GM23338 (cell line): ENCODE measurements at regions not wholly inside any gene's neighbourhood (a gene's known extent, or its start where the extent isn't known, plus 50 kb on each side); places are given as distances from the start of the nearest gene placed in this dataset.

Experiments used
- ATAC-seq: fragments of 200-7000 bp; cut with Tn5 transposase; 3 replicates; pipeline ENCODE4 v1.9.1; 2020
- DNase-seq: peaks from one replicate; pipeline ENCODE4 v3.0.0-alpha.2; 2015; ENCODE audit warnings: low spot score
- H2AFZ ChIP-seq: fragments of 200-600 bp; sonication (generic); 2 replicates; pipeline ENCODE4 v1.8.0; 2016; ENCODE audit warnings: antibody characterized with exemption, mild to moderate bottlenecking, moderate library complexity
- H3F3A ChIP-seq: fragments of 200-600 bp; sonication (generic); replicated peaks from 2 replicates; pipeline ENCODE4 v1.8.0; 2017; ENCODE audit warnings: antibody characterized with exemption, mixed run types, low read depth
- H3K27ac ChIP-seq: fragments of 200-600 bp; sonication (generic); 2 replicates; pipeline ENCODE4 v1.6.1; 2016; ENCODE audit warnings: low read depth
- H3K27me3 ChIP-seq: fragments of 200-600 bp; sonication (generic); 2 replicates; pipeline ENCODE4 v1.8.0; 2016; ENCODE audit warnings: mild to moderate bottlenecking, mixed run types, moderate library complexity; ENCODE audit not compliant: insufficient read depth
- H3K36me3 ChIP-seq: fragments of 200-600 bp; sonication (generic); 2 replicates; pipeline ENCODE4 v1.8.0; 2016; ENCODE audit warnings: mild to moderate bottlenecking; ENCODE audit not compliant: insufficient read depth
- H3K4me1 ChIP-seq: fragments of 200-600 bp; sonication (generic); 2 replicates; pipeline ENCODE4 v1.8.0; 2016; ENCODE audit warnings: mild to moderate bottlenecking, moderate library complexity; ENCODE audit not compliant: insufficient read depth
- H3K4me2 ChIP-seq: fragments of 200-600 bp; sonication (generic); 2 replicates; pipeline ENCODE4 v1.7.1; 2017; ENCODE audit warnings: mixed run types
- H3K4me3 ChIP-seq: fragments of 200-600 bp; sonication (generic); 2 replicates; pipeline ENCODE4 v1.6.1; 2016; ENCODE audit warnings: mixed run types
- H3K79me2 ChIP-seq: fragments of 200-600 bp; sonication (generic); replicated peaks from 2 replicates; pipeline ENCODE4 v1.8.0; 2017; ENCODE audit warnings: mild to moderate bottlenecking; ENCODE audit not compliant: insufficient read depth
- H3K9me2 ChIP-seq: fragments of 200-600 bp; sonication (generic); 2 replicates; pipeline ENCODE4 v1.8.0; 2017; ENCODE audit not compliant: insufficient read depth
- H4K20me1 ChIP-seq: fragments of 200-600 bp; sonication (generic); replicated peaks from 2 replicates; pipeline ENCODE4 v1.8.0; 2017; ENCODE audit warnings: mild to moderate bottlenecking; ENCODE audit not compliant: insufficient read depth
- H3K27ac Mint-ChIP-seq: 2 replicates; pipeline ENCODE4 v1.8.0; 2020; ENCODE audit warnings: inconsistent platforms, mild to moderate bottlenecking, moderate library complexity, mixed read lengths
- H3K27me3 Mint-ChIP-seq: 3 replicates; pipeline ENCODE4 v1.8.0; 2022; ENCODE audit warnings: low read depth, mild to moderate bottlenecking, moderate library complexity, mixed read lengths, inconsistent platforms; ENCODE audit not compliant: insufficient read depth, poor library complexity
- H3K36me3 Mint-ChIP-seq: 3 replicates; pipeline ENCODE4 v1.8.0; 2021; ENCODE audit warnings: low read depth, mild to moderate bottlenecking, inconsistent platforms, moderate library complexity, mixed read lengths
- H3K4me1 Mint-ChIP-seq: 3 replicates; pipeline ENCODE4 v1.8.0; 2020; ENCODE audit warnings: mild to moderate bottlenecking, inconsistent platforms, mixed read lengths
- H3K4me3 Mint-ChIP-seq: 3 replicates; pipeline ENCODE4 v1.8.0; 2021; ENCODE audit warnings: moderate library complexity, mild to moderate bottlenecking, inconsistent platforms, mixed read lengths
- H3K9me3 Mint-ChIP-seq: 3 replicates; pipeline ENCODE4 v1.8.0; 2020; ENCODE audit warnings: moderate library complexity, mild to moderate bottlenecking, inconsistent platforms, mixed read lengths
- CREB1 ChIP-seq: fragments of 250-450 bp; sonication (Bioruptor Pico); IDR thresholded peaks from 2 replicates; pipeline ENCODE4 v1.5.0; 2020; ENCODE audit warnings: low read depth, mild to moderate bottlenecking, moderate library complexity
- ETS1 ChIP-seq: IDR thresholded peaks from 2 replicates; pipeline ENCODE4 v1.6.1; 2016; ENCODE audit warnings: antibody characterized with exemption
- EZH2 ChIP-seq: fragments of 200-600 bp; sonication (generic); IDR thresholded peaks from one replicate; pipeline ENCODE4 v1.8.0; 2017; ENCODE audit warnings: antibody characterized with exemption, mild to moderate bottlenecking, low read depth; ENCODE audit not compliant: unreplicated experiment
- EZH2phosphoT487 ChIP-seq: fragments of 200-600 bp; sonication (generic); IDR thresholded peaks from one replicate; pipeline ENCODE4 v1.8.1; 2018; ENCODE audit warnings: antibody characterized with exemption; ENCODE audit not compliant: unreplicated experiment
- JUNB ChIP-seq: IDR thresholded peaks from one replicate; pipeline ENCODE4 v1.6.1; 2016; ENCODE audit warnings: antibody characterized with exemption; ENCODE audit not compliant: unreplicated experiment
- NANOG ChIP-seq: IDR thresholded peaks from 2 replicates; pipeline ENCODE4 v1.6.1; 2016; ENCODE audit warnings: antibody characterized with exemption, borderline replicate concordance
- REST ChIP-seq: IDR thresholded peaks from one replicate; pipeline ENCODE4 v1.6.1; 2018; ENCODE audit warnings: antibody characterized with exemption; ENCODE audit not compliant: unreplicated experiment
- ZNF114 ChIP-seq: fragments of 250-450 bp; sonication (Bioruptor Pico); IDR thresholded peaks from 2 replicates; pipeline ENCODE4 v1.5.0; 2020; ENCODE audit warnings: mild to moderate bottlenecking, moderate library complexity
- ZNF331 ChIP-seq: fragments of 250-450 bp; sonication (Bioruptor Pico); IDR thresholded peaks from 2 replicates; pipeline ENCODE4 v1.5.0; 2020; ENCODE audit warnings: low read depth, mild to moderate bottlenecking, moderate library complexity
- ZNF462 ChIP-seq: fragments of 250-450 bp; sonication (Bioruptor Pico); IDR thresholded peaks from 2 replicates; pipeline ENCODE4 v1.5.0; 2020; ENCODE audit warnings: mild to moderate bottlenecking, moderate library complexity

- no peaks in the 10 kb centered on the region for H3K36me3 ChIP-seq
- Mint-ChIP-seq H3K9me3 (no peaks in the 10 kb centered on the region; the same call in 2 of the 3 replicates), H3K27me3 (peaks cover 3% of the 10 kb centered on the region), H3K27ac (no peak overlapping the region), H3K4me3 (no peak overlapping the region), H3K4me1 (no peaks in the 10 kb centered on the region), H3K36me3 (no peaks in the 10 kb centered on the region)
- H3K4me3 ChIP-seq, result no peak overlapping the region
- H3K4me2 ChIP-seq, result no peak overlapping the region
- H3K27ac ChIP-seq, result no peak overlapping the region
- H4K20me1 ChIP-seq, result no peaks in the 10 kb centered on the region
- H3K79me2 ChIP-seq, result no peaks in the 10 kb centered on the region
- H2AFZ ChIP-seq, result no peak overlapping the region
- H3F3A ChIP-seq, result no peaks in the 10 kb centered on the region
- H3K4me1 ChIP-seq, result no peaks in the 10 kb centered on the region
- H3K9me2 ChIP-seq, result no peaks in the 10 kb centered on the region
- DNase-seq (no peak), ATAC-seq (no peak)
- no peak for TF ChIP-seq CREB1 (CRISPR knock-in tag)
- TF ChIP-seq JUNB, result no peak
- TF ChIP-seq ETS1, result no peak
- H3K27me3 ChIP-seq, result no peaks in the 10 kb centered on the region
Measured at GRCh38 chr6:139520321-139520768, 145.9 kb upstream of the CITED2 start.

GRCh38 chr6:139519571-139520031, 145.2 kb upstream of the CITED2 start:
- Mint-ChIP-seq H3K4me3 (no peak overlapping the region), H3K9me3 (no peaks in the 10 kb centered on the region; the same call in 2 of the 3 replicates), H3K27me3 (peaks cover 3% of the 10 kb centered on the region), H3K36me3 (no peaks in the 10 kb centered on the region), H3K27ac (no peak overlapping the region), H3K4me1 (no peaks in the 10 kb centered on the region; the same call in 2 of the 3 replicates)
- Histone ChIP-seq H3K36me3 (no peaks in the 10 kb centered on the region), H3K79me2 (no peaks in the 10 kb centered on the region), H3K27ac (no peak overlapping the region), H3K4me1 (no peaks in the 10 kb centered on the region), H3K4me3 (no peak overlapping the region), H2AFZ (no peak overlapping the region; the same call in 1 of the 2 replicates), H3K27me3 (no peaks in the 10 kb centered on the region), H3F3A (no peaks in the 10 kb centered on the region), H3K4me2 (no peak overlapping the region), H3K9me2 (no peaks in the 10 kb centered on the region), H4K20me1 (no peaks in the 10 kb centered on the region)
- ATAC-seq, result no peak
- no peak for DNase-seq
- TF ChIP-seq EZH2 (no peak), EZH2phosphoT487 (no peak), ZNF331 (CRISPR knock-in tag) (no peak), JUNB (no peak), REST (no peak), NANOG (no peak), ZNF114 (no peak), ZNF462 (no peak), ETS1 (no peak)
